Muscle layer of colon (tissue), 2 donors: ENCODE measurements at regions not wholly inside any gene's neighbourhood (a gene's known extent, or its start where the extent isn't known, plus 50 kb on each side); places are given as distances from the start of the nearest gene placed in this dataset.

Experiments
- H3K27ac ChIP-seq: one replicate; pipeline ENCODE4 v1.7.0; 2013; ENCODE audit warnings: low read depth, mild to moderate bottlenecking, low read length, moderate library complexity
- H3K27me3 ChIP-seq, 2 donors: one replicate each; pipeline ENCODE4 v1.7.0; 2013; ENCODE audit warnings: low read length in 2 of 2, mild to moderate bottlenecking in 2 of 2; ENCODE audit not compliant: insufficient read depth in 2 of 2, control insufficient read depth in 1 of 2
- H3K36me3 ChIP-seq: one replicate; pipeline ENCODE4 v1.7.0; 2013; ENCODE audit warnings: mild to moderate bottlenecking, low read length; ENCODE audit not compliant: insufficient read depth
- H3K4me1 ChIP-seq: one replicate; pipeline ENCODE4 v1.7.0; 2013; ENCODE audit warnings: mild to moderate bottlenecking, low read length; ENCODE audit not compliant: insufficient read depth
- H3K4me3 ChIP-seq, 2 donors: one replicate each; pipeline ENCODE4 v1.7.0; 2013; ENCODE audit warnings: low read length in 2 of 2, low read depth in 1 of 2, mild to moderate bottlenecking in 1 of 2, moderate library complexity in 1 of 2
- H3K9ac ChIP-seq: one replicate; pipeline ENCODE4 v1.7.0; 2013; ENCODE audit warnings: low read length
- H3K9me3 ChIP-seq: one replicate; pipeline ENCODE4 v1.7.0; 2013; ENCODE audit warnings: mild to moderate bottlenecking, low read length
- donor health status: abdominal sarcoma.
- donor health status: Adenocarcinoma of cecum.

GRCh38 chr6:41429506-41430504 lies 94.4 kb downstream of the NCR2 start:
- Histone ChIP-seq H3K27me3 (no peaks in the 10 kb centered on the region), H3K4me1 (peaks cover 37% of the 10 kb centered on the region), H3K36me3 (no peaks in the 10 kb centered on the region), H3K9me3 (no peaks in the 10 kb centered on the region), H3K9ac (no peak overlapping the region), H3K4me3 (no peak overlapping the region), H3K27ac (no peak overlapping the region)

GRCh38 chr6:41430875-41431274 lies 95.5 kb downstream of the NCR2 start:
- Histone ChIP-seq H3K9ac (no peak overlapping the region), H3K27ac (no peak overlapping the region), H3K36me3 (no peaks in the 10 kb centered on the region), H3K27me3 (no peaks in the 10 kb centered on the region), H3K4me1 (peaks cover 37% of the 10 kb centered on the region), H3K9me3 (no peaks in the 10 kb centered on the region), H3K4me3 (no peak overlapping the region)

GRCh38 chr6:41432280-41432679 lies 96.9 kb downstream of the NCR2 start:
- no peaks in the 10 kb centered on the region for H3K36me3 ChIP-seq

GRCh38 chr6:41434803-41435481 lies 99.5 kb downstream of the NCR2 start:
- H3K36me3 ChIP-seq: no peaks in the 10 kb centered on the region
- no peak overlapping the region for H3K27ac ChIP-seq
- H3K27me3 ChIP-seq: no peaks in the 10 kb centered on the region
- no peak overlapping the region for H3K9ac ChIP-seq
- peaks cover 7% of the 10 kb centered on the region for H3K4me1 ChIP-seq
- no peak overlapping the region for H3K4me3 ChIP-seq
- no peaks in the 10 kb centered on the region for H3K9me3 ChIP-seq

More at GRCh38 chr6:41432280-41432679, 96.9 kb downstream of the NCR2 start:
- Histone ChIP-seq H3K4me3 (no peak overlapping the region), H3K4me1 (peaks cover 24% of the 10 kb centered on the region), H3K9ac (no peak overlapping the region), H3K27ac (no peak overlapping the region), H3K27me3 (no peaks in the 10 kb centered on the region), H3K9me3 (no peaks in the 10 kb centered on the region)

- H3K27me3 ChIP-seq: no peaks in the 10 kb centered on the region
- H3K4me1 ChIP-seq: peaks cover 3% of the 10 kb centered on the region
- no peak overlapping the region for H3K27ac ChIP-seq
- no peaks in the 10 kb centered on the region for H3K9me3 ChIP-seq
- H3K4me3 ChIP-seq: no peak overlapping the region
- no peaks in the 10 kb centered on the region for H3K36me3 ChIP-seq
- H3K9ac ChIP-seq: no peak overlapping the region
Measured at GRCh38 chr6:41437604-41438003, 102.2 kb downstream of the NCR2 start.

- Histone ChIP-seq H3K27ac (no peak overlapping the region), H3K9ac (no peak overlapping the region), H3K4me3 (no peak overlapping the region), H3K27me3 (no peaks in the 10 kb centered on the region), H3K36me3 (no peaks in the 10 kb centered on the region), H3K9me3 (no peaks in the 10 kb centered on the region), H3K4me1 (peaks cover 12% of the 10 kb centered on the region)
Measured at GRCh38 chr6:41438746-41439145, 103.3 kb downstream of the NCR2 start.

GRCh38 chr6:41439524-41440418 lies 104.4 kb downstream of the NCR2 start:
- Histone ChIP-seq H3K27ac (no peak overlapping the region), H3K4me1 (peaks cover 23% of the 10 kb centered on the region), H3K9ac (no peak overlapping the region), H3K4me3 (no peak overlapping the region), H3K36me3 (no peaks in the 10 kb centered on the region), H3K27me3 (no peaks in the 10 kb centered on the region), H3K9me3 (no peaks in the 10 kb centered on the region)

- Histone ChIP-seq H3K4me3 (no peak overlapping the region), H3K9me3 (no peaks in the 10 kb centered on the region), H3K9ac (no peak overlapping the region), H3K36me3 (no peaks in the 10 kb centered on the region), H3K27me3 (no peaks in the 10 kb centered on the region), H3K4me1 (peaks cover 28% of the 10 kb centered on the region), H3K27ac (no peak overlapping the region)
Measured at GRCh38 chr6:41440958-41441357, 105.2 kb upstream of the FOXP4 start.

GRCh38 chr6:41441598-41442351 lies 104.4 kb upstream of the FOXP4 start:
- Histone ChIP-seq H3K9me3 (no peaks in the 10 kb centered on the region), H3K27me3 (no peaks in the 10 kb centered on the region), H3K4me3 (no peak overlapping the region), H3K27ac (no peak overlapping the region), H3K9ac (no peak overlapping the region), H3K4me1 (peaks cover 28% of the 10 kb centered on the region), H3K36me3 (no peaks in the 10 kb centered on the region)

GRCh38 chr6:41442352-41442672 lies 103.9 kb upstream of the FOXP4 start:
- peaks cover 28% of the 10 kb centered on the region for H3K4me1 ChIP-seq
- H3K27ac ChIP-seq: no peak overlapping the region
- no peaks in the 10 kb centered on the region for H3K36me3 ChIP-seq
- no peak overlapping the region for H3K9ac ChIP-seq
- H3K4me3 ChIP-seq: no peak overlapping the region
- H3K9me3 ChIP-seq: no peaks in the 10 kb centered on the region
- H3K27me3 ChIP-seq: no peaks in the 10 kb centered on the region
